NOMO-1 (cell line): ENCODE measurements at regions not wholly inside any gene's neighbourhood (a gene's known extent, or its start where the extent isn't known, plus 50 kb on each side); places are given as distances from the start of the nearest gene placed in this dataset.

Source experiments
- DNase-seq, 2 experiments: peaks; one replicate each; lab custom pipeline; 2025; ENCODE audit not compliant: unreplicated experiment in 2 of 2; lab: John Stamatoyannopoulos, UW

- no peak for DNase-seq
These were observed 137.8 kb upstream of the PPP2R2D start for GRCh38 chr10:131762789-131763696.

GRCh38 chr10:131764929-131765328 is 135.9 kb upstream of the PPP2R2D start:
- no peak for DNase-seq

GRCh38 chr10:131766096-131766495 is 134.7 kb upstream of the PPP2R2D start:
- DNase-seq, result no peak

GRCh38 chr10:131767716-131768115 is 133.1 kb upstream of the PPP2R2D start:
- DNase-seq, result no peak

- DNase-seq, result no peak
These were observed 131.0 kb upstream of the PPP2R2D start for GRCh38 chr10:131769571-131770410.

- DNase-seq, result no peak
These were observed 129.7 kb upstream of the PPP2R2D start for GRCh38 chr10:131770946-131771633.

- DNase-seq, result no peak
These were observed 129.0 kb upstream of the PPP2R2D start for GRCh38 chr10:131771634-131772358.

- no peak for DNase-seq
These were observed 128.4 kb upstream of the PPP2R2D start for GRCh38 chr10:131772441-131772840.

- DNase-seq, result no peak
These were observed 127.2 kb upstream of the PPP2R2D start for GRCh38 chr10:131773370-131774343.

GRCh38 chr10:131774681-131775085 is 126.1 kb upstream of the PPP2R2D start:
- DNase-seq, result no peak

GRCh38 chr10:131775433-131775832 is 125.4 kb upstream of the PPP2R2D start:
- DNase-seq, result no peak

- DNase-seq, result no peak
These were observed 125.0 kb upstream of the PPP2R2D start for GRCh38 chr10:131775833-131776232.

- no peak for DNase-seq
These were observed 124.3 kb upstream of the PPP2R2D start for GRCh38 chr10:131776496-131776895.

GRCh38 chr10:131777162-131777561 is 123.6 kb upstream of the PPP2R2D start:
- no peak for DNase-seq

- no peak for DNase-seq
These were observed 122.9 kb upstream of the PPP2R2D start for GRCh38 chr10:131777921-131778320.

GRCh38 chr10:131778385-131778784 is 122.4 kb upstream of the PPP2R2D start:
- no peak for DNase-seq

GRCh38 chr10:131778842-131779241 is 122.0 kb upstream of the PPP2R2D start:
- DNase-seq, result no peak

GRCh38 chr10:131779661-131780394 is 121.0 kb upstream of the PPP2R2D start:
- DNase-seq, result no peak

- no peak for DNase-seq
These were observed 119.7 kb upstream of the PPP2R2D start for GRCh38 chr10:131781076-131781475.
